GM13976 (cell line): ENCODE measurements at regions not wholly inside any gene's neighbourhood (a gene's known extent, or its start where the extent isn't known, plus 50 kb on each side); places are given as distances from the start of the nearest gene placed in this dataset.

ENCODE experiments used
- DNase-seq: peaks from one replicate; pipeline ENCODE4 v3.0.0; 2012; ENCODE audit warnings: low spot score
- CTCF ChIP-seq: IDR thresholded peaks from 2 replicates; pipeline ENCODE4 v1.5.1; 2012; ENCODE audit warnings: borderline replicate concordance, mild to moderate bottlenecking; ENCODE audit not compliant: insufficient read depth; ENCODE audit errors: extremely low read depth, missing control alignments, control extremely low read depth
- in situ Hi-C: fragments of 300-500 bp; cut with MboI; formaldehyde crosslinking; loops from one replicate; pipeline ENCODE4 v1.12.0; 2022; ENCODE audit warnings: low sequenced_read_pairs, mixed read lengths, inconsistent platforms; ENCODE audit not compliant: unreplicated experiment

DNA sequence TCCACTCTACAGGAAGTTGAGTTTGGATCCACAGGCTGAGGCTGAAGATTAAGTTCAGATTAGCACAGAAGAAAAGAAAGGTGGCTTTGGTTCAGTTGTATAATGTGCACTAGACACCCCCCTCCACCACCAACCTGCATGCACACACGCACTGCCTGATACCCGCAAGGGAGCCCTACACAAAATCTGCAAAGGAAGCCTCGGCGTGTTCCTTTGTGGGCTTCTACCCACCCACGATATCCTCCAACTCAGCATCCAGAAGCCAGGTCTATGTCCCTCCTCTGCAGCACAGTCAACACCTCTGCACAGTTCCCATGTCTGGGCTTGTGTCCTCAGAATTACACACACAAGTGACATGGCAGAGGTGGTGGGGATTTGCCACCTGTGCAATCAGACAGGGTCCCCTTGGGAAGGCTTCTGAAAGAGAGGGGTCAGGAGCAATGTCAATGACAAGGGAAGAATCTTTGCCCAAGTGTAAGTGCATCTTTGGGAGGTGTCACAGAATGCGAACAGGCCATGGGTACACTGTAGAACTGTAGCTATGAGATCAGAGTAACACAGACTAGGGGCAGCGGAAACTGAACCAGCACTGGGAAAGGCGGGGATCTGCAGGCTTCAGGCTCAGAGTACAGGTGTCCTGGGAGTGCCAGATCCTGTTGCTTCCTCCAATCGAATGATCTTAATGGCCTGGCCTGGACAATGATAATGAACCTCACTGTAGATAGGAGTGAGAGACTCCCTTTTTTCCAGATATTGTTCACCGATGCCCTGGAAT is 148.6 kb upstream of the ETV3 start:
- TF ChIP-seq CTCF, result no peak
- in situ Hi-C loops, result no loop called here
- DNase-seq, result no peak

GRCh38 chr1:157286096-157286495 is 147.9 kb upstream of the ETV3 start:
- in situ Hi-C loops, result no loop called here
- TF ChIP-seq CTCF, result no peak
- DNase-seq, result no peak

- no peak for DNase-seq
- in situ Hi-C loops, result no loop called here
- TF ChIP-seq CTCF, result no peak
Measured at GRCh38 chr1:157284451-157284850, 146.3 kb upstream of the ETV3 start.

DNA sequence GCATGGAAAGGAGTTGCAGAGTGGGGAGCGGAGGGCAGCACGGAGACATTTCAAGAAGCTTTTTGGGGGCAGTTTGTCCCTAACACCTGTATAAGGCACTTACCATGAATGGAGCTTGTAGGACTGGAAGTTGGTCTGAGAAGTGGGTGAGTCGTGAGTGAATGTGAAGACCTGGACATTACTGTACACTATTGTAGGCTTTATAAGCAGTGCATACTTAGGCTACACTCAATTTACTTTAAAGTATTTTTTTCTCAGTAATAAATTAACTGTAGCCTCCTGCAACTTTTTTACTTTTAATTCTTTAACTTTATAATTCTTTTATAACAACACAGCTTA is 141.6 kb upstream of the ETV3 start:
- no peak for TF ChIP-seq CTCF
- in situ Hi-C loops, result no loop called here
- no peak for DNase-seq

DNA sequence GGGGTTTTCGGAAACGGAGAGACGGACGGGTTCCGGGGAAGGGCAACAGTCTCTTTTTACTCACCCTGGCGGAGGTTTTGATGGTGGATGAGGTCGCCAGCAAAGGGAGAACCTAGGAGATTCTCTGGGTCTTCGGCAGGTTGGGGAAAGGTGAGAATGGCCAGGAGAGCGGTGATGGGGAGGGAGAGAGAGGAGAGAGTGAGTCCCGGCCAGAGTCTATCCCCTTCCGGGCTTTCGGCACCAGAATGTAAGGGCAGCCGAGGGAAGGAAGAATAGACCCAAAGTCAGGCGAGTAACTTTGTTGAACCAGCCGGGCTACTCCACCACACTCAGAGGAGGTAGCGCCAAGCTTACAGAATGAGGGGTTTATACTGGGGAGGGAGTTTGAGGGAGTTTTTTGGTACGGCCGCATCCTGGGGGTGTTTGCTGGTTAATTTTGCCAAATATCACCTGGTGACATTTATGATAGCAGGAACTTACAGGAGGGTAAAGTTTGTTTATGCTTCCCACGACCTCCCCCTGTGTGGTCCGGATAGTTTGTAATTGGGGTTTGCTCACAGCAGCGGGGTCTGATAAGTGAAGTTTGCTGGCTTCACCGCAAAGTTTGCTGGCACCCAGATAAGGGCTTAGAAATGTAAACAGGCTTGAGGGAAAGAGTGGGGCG is 141.1 kb upstream of the ETV3 start:
- no peak for DNase-seq
- TF ChIP-seq CTCF, result no peak
- in situ Hi-C loops, result no loop called here

DNA sequence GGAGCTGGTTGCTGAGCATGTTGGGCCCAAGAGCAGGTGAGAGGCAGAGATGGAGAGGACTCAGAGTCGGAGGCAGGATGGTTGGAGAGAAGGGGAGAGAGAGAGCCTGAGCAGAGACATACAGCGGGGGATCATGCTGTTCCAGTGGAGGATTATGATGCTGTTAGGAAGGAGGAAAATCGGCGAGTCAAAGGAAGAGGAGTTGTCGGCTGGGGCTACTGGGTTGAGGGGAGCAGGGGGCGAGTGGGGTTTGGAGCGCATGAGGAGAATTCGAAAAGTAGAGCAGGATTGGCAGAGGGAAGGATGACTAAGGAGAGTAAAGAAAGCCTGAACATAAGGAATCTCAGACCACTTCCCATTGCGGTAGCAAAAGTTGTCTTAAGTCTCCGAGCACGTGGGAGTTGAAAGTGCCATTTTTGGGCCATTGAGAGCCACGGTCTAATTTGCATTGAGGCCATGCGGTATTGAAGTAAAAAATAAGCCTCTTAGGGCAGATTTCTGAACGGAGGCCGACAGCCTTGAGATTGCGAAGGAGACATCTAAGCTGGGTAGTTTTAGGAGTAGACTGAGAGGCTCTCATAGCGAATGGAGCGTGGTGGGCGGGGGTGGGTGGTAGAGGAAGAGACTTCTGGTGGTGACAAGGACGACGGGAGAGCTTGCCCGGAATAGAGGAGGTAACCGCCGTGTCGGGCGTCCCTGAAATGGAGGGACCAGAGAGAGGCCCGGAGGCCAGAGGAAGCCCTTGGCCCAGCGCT is 140.4 kb upstream of the ETV3 start:
- no peak for TF ChIP-seq CTCF
- in situ Hi-C loops, result no loop called here
- DNase-seq, result no peak
